CD8-positive, alpha-beta memory T cell (primary cell): ENCODE measurements at regions not wholly inside any gene's neighbourhood (a gene's known extent, or its start where the extent isn't known, plus 50 kb on each side); places are given as distances from the start of the nearest gene placed in this dataset.

Experiments
- CTCF ChIA-PET: fragments of 350-600 bp; sonication (Branson Sonifier 250); formaldehyde crosslinking; loops from one replicate; lab custom pipeline; 2021; ENCODE audit warnings: antibody characterized with exemption; lab: Charles Lee
- POLR2A ChIA-PET: fragments of 350-600 bp; sonication (Branson Sonifier 250); formaldehyde crosslinking; loops from one replicate; lab custom pipeline; 2021; ENCODE audit warnings: antibody characterized with exemption; lab: Charles Lee
- DNase-seq, 5 donors: peaks; one replicate each; pipeline versions ENCODE4 v3.0.0 to v3.0.0-alpha.2; 2020 to 2022; ENCODE audit warnings: mixed read lengths in 1 of 5
- H3K27ac ChIP-seq: one replicate; pipeline ENCODE4 v1.7.0; 2013; ENCODE audit warnings: low read depth, mild to moderate bottlenecking, low read length, moderate library complexity
- H3K27me3 ChIP-seq: 2 replicates; pipeline ENCODE4 v1.7.0; 2013; ENCODE audit warnings: low read length, mild to moderate bottlenecking; ENCODE audit not compliant: insufficient read depth, poor library complexity, severe bottlenecking
- H3K36me3 ChIP-seq: 2 replicates; pipeline ENCODE4 v1.7.0; 2013; ENCODE audit warnings: mild to moderate bottlenecking, low read length, moderate library complexity; ENCODE audit not compliant: insufficient read depth
- H3K4me1 ChIP-seq: 2 replicates; pipeline ENCODE4 v1.7.0; 2013; ENCODE audit warnings: mild to moderate bottlenecking, low read length, moderate library complexity; ENCODE audit not compliant: insufficient read depth
- H3K4me3 ChIP-seq: 2 replicates; pipeline ENCODE4 v1.7.0; 2013; ENCODE audit warnings: mild to moderate bottlenecking, low read length
- H3K9me3 ChIP-seq: 2 replicates; pipeline ENCODE4 v1.7.0; 2013; ENCODE audit warnings: mild to moderate bottlenecking, low read length
- H3K27ac Mint-ChIP-seq, 8 donors: one replicate each; pipeline ENCODE4 v1.8.0; 2020 to 2021; ENCODE audit warnings: mixed read lengths in 8 of 8, mild to moderate bottlenecking in 6 of 8, inconsistent platforms in 3 of 8, moderate library complexity in 3 of 8
- H3K27me3 Mint-ChIP-seq, 2 donors: one replicate each; pipeline ENCODE4 v1.8.0; 2020 to 2021; ENCODE audit warnings: mixed read lengths in 2 of 2, mild to moderate bottlenecking in 1 of 2, moderate library complexity in 1 of 2
- H3K36me3 Mint-ChIP-seq, 3 donors: one replicate each; pipeline ENCODE4 v1.8.0; 2020 to 2021; ENCODE audit warnings: mixed read lengths in 3 of 3, inconsistent platforms in 1 of 3, mild to moderate bottlenecking in 1 of 3
- H3K4me1 Mint-ChIP-seq, 3 donors: one replicate each; pipeline ENCODE4 v1.8.0; 2020 to 2021; ENCODE audit warnings: mixed read lengths in 3 of 3, inconsistent platforms in 1 of 3, mild to moderate bottlenecking in 1 of 3
- H3K4me3 Mint-ChIP-seq, 7 donors: one replicate each; pipeline ENCODE4 v1.8.0; 2020 to 2021; ENCODE audit warnings: mixed read lengths in 7 of 7, mild to moderate bottlenecking in 6 of 7, moderate library complexity in 4 of 7, inconsistent platforms in 2 of 7
- H3K9me3 Mint-ChIP-seq, 5 donors: one replicate each; pipeline ENCODE4 v1.8.0; 2020 to 2022; ENCODE audit warnings: mixed read lengths in 5 of 5, mild to moderate bottlenecking in 3 of 5, moderate library complexity in 2 of 5, inconsistent platforms in 1 of 5

DNA sequence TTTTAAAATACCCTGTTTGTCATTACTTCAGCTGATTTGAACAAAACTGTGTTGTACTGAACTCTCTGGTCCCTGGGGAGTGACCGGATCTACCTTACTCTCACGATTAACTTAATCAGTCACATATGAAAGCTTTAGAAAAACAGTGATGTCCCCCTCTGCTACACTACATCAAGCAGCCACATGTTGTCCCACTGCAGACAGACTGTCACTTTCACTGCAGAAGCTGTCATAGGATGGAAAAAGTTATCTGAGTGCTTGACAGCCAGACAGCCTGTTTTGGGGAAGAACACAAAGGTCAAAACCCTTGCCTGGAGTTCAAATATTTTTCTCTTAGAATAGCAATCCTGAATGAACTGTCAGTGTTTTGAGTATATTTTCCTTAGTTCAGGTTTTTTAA lies 546.4 kb downstream of the DTWD2 start:
- Mint-ChIP-seq H3K4me3 (no peak overlapping the region), H3K27me3 (no peaks in the 10 kb centered on the region), H3K4me1 (no peaks in the 10 kb centered on the region), H3K27ac (no peak overlapping the region), H3K9me3 (peaks cover 0 to 5% (median 2%) of the 10 kb centered on the region in 5 donors), H3K36me3 (no peaks in the 10 kb centered on the region)
- ChIA-PET CTCF (no interaction called here), POLR2A (no interaction called here)
- no peaks in the 10 kb centered on the region for H3K4me1 ChIP-seq
- no peaks in the 10 kb centered on the region for H3K9me3 ChIP-seq
- no peak overlapping the region for H3K27ac ChIP-seq
- H3K27me3 ChIP-seq = no peaks in the 10 kb centered on the region
- no peaks in the 10 kb centered on the region for H3K36me3 ChIP-seq
- H3K4me3 ChIP-seq = no peak overlapping the region
- no peak for DNase-seq

DNA sequence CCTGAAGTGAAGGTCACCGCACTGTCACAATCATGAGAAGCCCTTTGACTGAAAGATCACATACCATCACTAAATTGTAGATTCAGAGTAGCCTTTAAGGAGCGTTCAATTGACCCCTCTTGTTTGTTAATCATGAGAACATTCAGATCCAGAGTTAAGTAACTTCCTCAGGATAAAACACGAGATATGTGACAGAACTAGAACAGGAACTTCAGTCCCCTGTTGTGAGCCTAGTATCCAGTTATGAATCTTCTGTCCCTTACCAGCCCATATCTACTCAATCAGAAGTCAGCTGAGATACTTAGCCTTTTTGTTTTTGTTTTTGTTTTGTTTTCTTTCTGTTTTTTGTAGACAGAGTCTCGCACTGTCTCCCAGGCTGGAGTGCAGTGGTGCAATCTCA lies 547.3 kb downstream of the DTWD2 start:
- no peak overlapping the region for H3K4me3 Mint-ChIP-seq
- Histone ChIP-seq H3K36me3 (no peaks in the 10 kb centered on the region), H3K9me3 (no peaks in the 10 kb centered on the region), H3K27ac (no peak overlapping the region), H3K27me3 (no peaks in the 10 kb centered on the region), H3K4me1 (no peaks in the 10 kb centered on the region), H3K4me3 (no peak overlapping the region)
- peaks cover 0 to 5% (median 2%) of the 10 kb centered on the region in 5 donors for H3K9me3 Mint-ChIP-seq
- H3K27ac Mint-ChIP-seq = no peak overlapping the region
- ChIA-PET POLR2A (no interaction called here), CTCF (no interaction called here)
- no peaks in the 10 kb centered on the region for H3K4me1 Mint-ChIP-seq
- no peak for DNase-seq
- no peaks in the 10 kb centered on the region for H3K36me3 Mint-ChIP-seq
- no peaks in the 10 kb centered on the region for H3K27me3 Mint-ChIP-seq

DNA sequence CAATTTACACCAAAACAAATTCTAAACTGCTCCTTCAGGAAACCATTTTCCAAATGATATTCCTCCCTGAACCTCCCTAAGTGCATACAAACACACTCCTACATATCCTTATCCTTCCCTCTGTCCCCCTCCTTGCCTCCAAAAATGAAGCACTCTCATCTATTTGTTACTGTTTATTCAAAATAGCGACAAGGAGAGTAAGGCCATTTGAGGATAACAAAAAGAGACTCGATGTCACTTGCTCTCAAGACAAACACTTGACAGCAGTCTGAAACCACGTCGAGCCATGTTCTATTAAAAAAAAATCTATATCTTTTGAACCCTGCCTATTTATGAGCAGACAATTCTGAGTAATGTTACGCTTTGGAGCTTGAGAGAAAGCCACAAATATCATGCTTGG lies 547.9 kb downstream of the DTWD2 start:
- POLR2A ChIA-PET = no interaction called here
- DNase-seq = no peak

DNA sequence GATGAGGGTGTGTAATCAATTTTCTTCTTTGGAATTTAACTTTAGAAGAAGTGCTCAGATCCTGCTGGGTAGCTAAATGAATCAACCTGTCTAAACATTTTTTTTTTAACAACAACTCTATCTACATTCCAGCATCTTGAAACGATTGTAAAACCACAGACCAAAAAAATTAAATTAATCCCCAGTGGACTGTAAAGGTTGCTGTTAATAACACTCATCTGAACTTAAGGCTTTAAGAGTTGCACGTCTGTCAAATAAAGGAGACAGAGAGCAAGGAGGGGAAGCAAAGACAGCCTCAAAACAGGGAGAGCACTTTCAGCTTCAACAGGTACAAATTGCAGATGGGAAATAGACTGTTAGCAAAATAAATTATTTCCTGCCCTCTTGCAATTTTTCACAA lies 548.5 kb downstream of the DTWD2 start:
- H3K4me1 Mint-ChIP-seq = no peaks in the 10 kb centered on the region
- H3K9me3 Mint-ChIP-seq = peaks cover 0 to 5% (median 2%) of the 10 kb centered on the region in 5 donors
- DNase-seq = no peak
- Histone ChIP-seq H3K27me3 (no peaks in the 10 kb centered on the region), H3K27ac (no peak overlapping the region), H3K4me3 (no peak overlapping the region), H3K4me1 (no peaks in the 10 kb centered on the region), H3K36me3 (no peaks in the 10 kb centered on the region), H3K9me3 (no peaks in the 10 kb centered on the region)
- ChIA-PET POLR2A (no interaction called here), CTCF (no interaction called here)
- no peaks in the 10 kb centered on the region for H3K36me3 Mint-ChIP-seq
- H3K4me3 Mint-ChIP-seq = no peak overlapping the region
- H3K27ac Mint-ChIP-seq = no peak overlapping the region
- no peaks in the 10 kb centered on the region for H3K27me3 Mint-ChIP-seq

More for the DNA sequence above, 547.9 kb downstream of the DTWD2 start:
- Mint-ChIP-seq H3K9me3 (peaks cover 0 to 5% (median 2%) of the 10 kb centered on the region in 5 donors), H3K4me1 (no peaks in the 10 kb centered on the region), H3K36me3 (no peaks in the 10 kb centered on the region), H3K27ac (no peak overlapping the region), H3K27me3 (no peaks in the 10 kb centered on the region), H3K4me3 (no peak overlapping the region)
- CTCF ChIA-PET = no interaction called here
- Histone ChIP-seq H3K27me3 (no peaks in the 10 kb centered on the region), H3K9me3 (no peaks in the 10 kb centered on the region), H3K27ac (no peak overlapping the region), H3K4me3 (no peak overlapping the region), H3K4me1 (no peaks in the 10 kb centered on the region), H3K36me3 (no peaks in the 10 kb centered on the region)

DNA sequence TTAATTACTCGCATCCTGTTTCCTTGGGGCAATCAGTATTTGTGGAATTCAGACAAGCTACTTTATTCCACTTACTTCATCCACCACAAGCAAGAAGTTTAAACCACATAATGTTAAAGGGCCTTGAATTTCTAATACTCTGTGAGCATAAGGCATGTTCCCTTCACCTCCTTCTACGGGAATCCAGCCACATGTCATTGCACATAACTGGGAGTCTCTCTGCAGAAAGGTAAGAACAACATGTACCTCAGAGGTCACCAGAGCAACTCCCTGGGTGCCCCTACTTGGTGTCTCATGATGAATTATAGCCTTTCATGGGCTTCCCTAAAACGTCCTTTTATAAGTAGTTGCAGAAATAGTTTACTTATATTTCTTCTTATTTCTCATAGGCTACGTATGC lies 553.2 kb downstream of the DTWD2 start:
- Mint-ChIP-seq H3K4me3 (no peak overlapping the region), H3K9me3 (peaks cover 0 to 7% (median 0%) of the 10 kb centered on the region in 5 donors), H3K27me3 (no peaks in the 10 kb centered on the region), H3K4me1 (no peaks in the 10 kb centered on the region), H3K36me3 (no peaks in the 10 kb centered on the region), H3K27ac (no peak overlapping the region)
- Histone ChIP-seq H3K36me3 (no peaks in the 10 kb centered on the region), H3K4me3 (no peak overlapping the region), H3K27me3 (no peaks in the 10 kb centered on the region), H3K27ac (no peak overlapping the region), H3K9me3 (no peaks in the 10 kb centered on the region), H3K4me1 (no peaks in the 10 kb centered on the region)
- ChIA-PET POLR2A (no interaction called here), CTCF (no interaction called here)
- no peak for DNase-seq

DNA sequence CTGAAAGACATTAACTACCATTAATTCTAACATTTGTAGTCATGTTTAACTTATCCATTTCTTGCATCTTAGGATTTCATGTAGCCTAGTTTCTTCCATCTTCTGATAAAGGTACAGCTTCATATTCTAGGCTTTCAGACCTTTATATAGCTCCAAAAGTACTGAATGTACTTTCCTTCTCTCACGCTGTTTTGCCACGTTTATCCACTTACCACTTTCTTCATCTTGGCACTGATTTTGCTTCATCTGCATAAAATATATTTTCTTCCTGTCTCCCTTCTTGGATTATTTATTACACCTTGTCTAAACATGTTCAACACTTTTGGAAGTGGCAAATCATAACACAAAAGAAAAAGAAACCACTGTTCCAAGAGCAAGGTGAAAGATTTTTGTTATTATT lies 553.8 kb downstream of the DTWD2 start:
- Histone ChIP-seq H3K4me3 (no peak overlapping the region), H3K4me1 (no peaks in the 10 kb centered on the region), H3K27ac (no peak overlapping the region), H3K9me3 (no peaks in the 10 kb centered on the region), H3K27me3 (no peaks in the 10 kb centered on the region), H3K36me3 (no peaks in the 10 kb centered on the region)
- DNase-seq = no peak
- Mint-ChIP-seq H3K27me3 (no peaks in the 10 kb centered on the region), H3K36me3 (no peaks in the 10 kb centered on the region), H3K27ac (no peak overlapping the region), H3K4me3 (no peak overlapping the region), H3K4me1 (no peaks in the 10 kb centered on the region), H3K9me3 (peaks cover 0 to 8% (median 0%) of the 10 kb centered on the region in 5 donors)
- ChIA-PET POLR2A (no interaction called here), CTCF (no interaction called here)

DNA sequence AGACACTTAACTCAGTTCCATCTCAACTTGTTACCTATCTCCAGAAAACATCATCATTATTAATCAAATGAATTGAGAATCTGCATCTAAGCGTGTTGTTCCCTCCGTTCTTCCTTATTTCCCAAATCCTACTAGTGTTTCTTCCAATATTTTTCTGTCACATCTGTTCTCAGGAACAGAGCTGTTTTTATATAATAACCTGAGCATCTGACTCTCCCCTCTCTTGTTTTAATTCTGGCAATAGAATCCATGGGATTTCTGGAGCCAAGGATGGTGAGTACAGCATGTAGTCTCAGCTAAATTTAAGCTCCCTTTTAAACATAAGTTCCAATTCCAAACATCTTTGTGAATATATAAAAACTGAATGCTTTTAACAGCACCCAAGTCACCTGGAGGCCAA lies 558.3 kb downstream of the DTWD2 start:
- H3K4me3 Mint-ChIP-seq = no peak overlapping the region
- H3K9me3 Mint-ChIP-seq = peaks cover 0 to 13% (median 3%) of the 10 kb centered on the region in 5 donors
- no peaks in the 10 kb centered on the region for H3K36me3 Mint-ChIP-seq
- DNase-seq = no peak
- CTCF ChIA-PET = no interaction called here
- H3K4me1 ChIP-seq = no peaks in the 10 kb centered on the region
- no peak overlapping the region for H3K4me3 ChIP-seq
- H3K27ac Mint-ChIP-seq = no peak overlapping the region
- no peaks in the 10 kb centered on the region for H3K4me1 Mint-ChIP-seq
- H3K27me3 Mint-ChIP-seq = no peaks in the 10 kb centered on the region
- H3K27ac ChIP-seq = no peak overlapping the region
- no peaks in the 10 kb centered on the region for H3K27me3 ChIP-seq
- no peaks in the 10 kb centered on the region for H3K9me3 ChIP-seq
- POLR2A ChIA-PET = no interaction called here
- no peaks in the 10 kb centered on the region for H3K36me3 ChIP-seq

DNA sequence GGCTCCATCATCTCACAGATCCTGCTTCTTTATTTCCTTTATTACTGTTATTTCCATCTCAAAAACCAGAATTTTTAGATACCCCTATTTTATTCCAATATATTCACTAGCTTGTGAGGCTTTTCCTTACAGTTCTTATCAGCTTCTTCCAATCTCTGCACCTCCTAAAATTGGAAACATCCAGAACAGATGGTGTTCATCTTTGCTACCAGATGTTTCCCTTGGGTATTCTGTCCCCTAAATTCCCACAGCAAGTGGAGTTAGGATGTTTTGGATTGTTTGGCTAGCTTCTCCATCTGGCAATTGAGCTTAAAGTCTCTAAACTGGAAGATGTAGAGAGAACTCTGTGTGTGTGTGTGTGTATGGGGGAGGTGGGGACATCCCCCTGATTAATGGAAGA lies 580.4 kb downstream of the DTWD2 start:
- DNase-seq = no peak
- H3K36me3 Mint-ChIP-seq = no peaks in the 10 kb centered on the region
- Histone ChIP-seq H3K27ac (no peak overlapping the region), H3K36me3 (no peaks in the 10 kb centered on the region), H3K27me3 (no peaks in the 10 kb centered on the region), H3K4me1 (no peaks in the 10 kb centered on the region), H3K9me3 (no peaks in the 10 kb centered on the region), H3K4me3 (no peak overlapping the region)
- no peaks in the 10 kb centered on the region for H3K27me3 Mint-ChIP-seq
- ChIA-PET POLR2A (no interaction called here), CTCF (no interaction called here)
- H3K4me1 Mint-ChIP-seq = no peaks in the 10 kb centered on the region
- H3K9me3 Mint-ChIP-seq = peaks cover 3 to 6% (median 5%) of the 10 kb centered on the region in 5 donors
- no peak overlapping the region for H3K4me3 Mint-ChIP-seq
- H3K27ac Mint-ChIP-seq = no peak overlapping the region

DNA sequence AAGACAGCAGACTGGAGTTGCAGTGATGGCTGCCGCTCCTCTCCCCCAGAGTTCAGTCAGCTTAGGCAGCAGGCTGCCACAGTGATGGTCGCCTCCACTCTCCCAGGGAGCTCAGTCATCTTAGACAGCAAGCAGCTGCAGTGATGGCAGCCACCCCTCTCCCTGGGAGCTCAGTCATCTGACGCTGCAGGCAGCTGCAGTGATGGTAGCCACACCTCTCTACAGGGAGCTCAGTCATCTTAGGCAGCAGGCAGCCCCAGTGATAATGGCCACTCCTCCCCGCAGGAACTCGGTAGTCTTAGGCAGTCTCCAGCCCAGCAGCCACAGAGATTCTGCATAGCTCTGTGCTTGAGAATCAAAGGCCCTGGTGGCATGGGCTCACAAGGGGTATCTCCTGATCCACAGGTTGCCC lies 582.7 kb downstream of the DTWD2 start:
- Mint-ChIP-seq H3K36me3 (no peaks in the 10 kb centered on the region), H3K4me3 (no peak overlapping the region), H3K9me3 (peaks cover 3 to 6% (median 5%) of the 10 kb centered on the region in 5 donors), H3K4me1 (no peaks in the 10 kb centered on the region), H3K27me3 (no peaks in the 10 kb centered on the region), H3K27ac (no peak overlapping the region)
- POLR2A ChIA-PET = no interaction called here
- H3K27me3 ChIP-seq = no peaks in the 10 kb centered on the region
- CTCF ChIA-PET = no interaction called here
- H3K36me3 ChIP-seq = no peaks in the 10 kb centered on the region
- H3K27ac ChIP-seq = no peak overlapping the region
- H3K4me1 ChIP-seq = no peaks in the 10 kb centered on the region
- no peaks in the 10 kb centered on the region for H3K9me3 ChIP-seq
- DNase-seq = no peak
- H3K4me3 ChIP-seq = no peak overlapping the region
